Mucosa of descending colon (tissue), 3 donors: ENCODE measurements at regions not wholly inside any gene's neighbourhood (a gene's known extent, or its start where the extent isn't known, plus 50 kb on each side); places are given as distances from the start of the nearest gene placed in this dataset.

ENCODE experiments used
- ATAC-seq: fragments of 200-7000 bp; cut with Tn5 transposase; one replicate; pipeline ENCODE4 v1.9.1; 2020; ENCODE audit warnings: mild to moderate bottlenecking, moderate library complexity
- DNase-seq, 3 donors: peaks; one replicate each; pipeline ENCODE4 v3.0.0-alpha.2; 2020
- H3K36me3 ChIP-seq: fragments of 200-600 bp; one replicate; pipeline ENCODE4 v1.8.0; 2021; ENCODE audit warnings: low read depth, mild to moderate bottlenecking
- H3K4me1 ChIP-seq: fragments of 200-600 bp; one replicate; pipeline ENCODE4 v1.8.0; 2021; ENCODE audit warnings: low read depth, mild to moderate bottlenecking
- H3K4me3 ChIP-seq: fragments of 200-600 bp; one replicate; pipeline ENCODE4 v1.8.0; 2021; ENCODE audit warnings: mild to moderate bottlenecking
- H3K9me3 ChIP-seq: fragments of 200-600 bp; one replicate; pipeline ENCODE4 v1.8.0; 2021; ENCODE audit warnings: mild to moderate bottlenecking
- CTCF ChIP-seq: fragments of 200-600 bp; IDR thresholded peaks from one replicate; pipeline ENCODE4 v1.8.0; 2022; ENCODE audit warnings: antibody characterized with exemption, mild to moderate bottlenecking
- intact Hi-C, 2 donors: fragments of 100-400 bp; cut with DNase I in 1 of 2; cut with micrococcal nuclease in 1 of 2; formaldehyde crosslinking; loops; one replicate each; pipeline versions ENCODE4 v1.11.0 to v1.11.1; 2022; cut with DNase I, micrococcal nuclease
- donor health status: DM: no; HTN: no; CAD: no; lungs with moderate emphysema.
- donor health status: DM: no; HTN: no; CAD: no.
- donor health status: DM: no; HTN: yes; CAD: no.

- no peak overlapping the region for H3K4me3 ChIP-seq
- H3K36me3 ChIP-seq = no peaks in the 10 kb centered on the region
- H3K9me3 ChIP-seq = no peaks in the 10 kb centered on the region
- intact Hi-C loops = no loop called here
- no peak for TF ChIP-seq CTCF
- DNase-seq = no peak
- H3K4me1 ChIP-seq = no peaks in the 10 kb centered on the region
- ATAC-seq = no peak
Observed at GRCh38 chr9:24462951-24463350, 82.7 kb downstream of the IZUMO3 start.

GRCh38 chr9:24460781-24461180 lies 84.9 kb downstream of the IZUMO3 start:
- DNase-seq (no peak), ATAC-seq (no peak)
- Histone ChIP-seq H3K36me3 (no peaks in the 10 kb centered on the region), H3K9me3 (no peaks in the 10 kb centered on the region), H3K4me3 (no peak overlapping the region), H3K4me1 (no peaks in the 10 kb centered on the region)
- no peak for TF ChIP-seq CTCF
- intact Hi-C loops = no loop called here

- no peak for TF ChIP-seq CTCF
- Histone ChIP-seq H3K36me3 (no peaks in the 10 kb centered on the region), H3K4me3 (no peak overlapping the region), H3K4me1 (no peaks in the 10 kb centered on the region), H3K9me3 (no peaks in the 10 kb centered on the region)
- DNase-seq = no peak
- ATAC-seq = no peak
- intact Hi-C loops = no loop called here
Observed at GRCh38 chr9:24459953-24460352, 85.7 kb downstream of the IZUMO3 start.

GRCh38 chr9:24451346-24451745 lies 94.4 kb downstream of the IZUMO3 start:
- no peaks in the 10 kb centered on the region for H3K36me3 ChIP-seq
- no peak for TF ChIP-seq CTCF
- no peaks in the 10 kb centered on the region for H3K4me1 ChIP-seq
- no peaks in the 10 kb centered on the region for H3K9me3 ChIP-seq
- DNase-seq = no peak
- H3K4me3 ChIP-seq = no peak overlapping the region
- intact Hi-C loops = no loop called here
- no peak for ATAC-seq

- TF ChIP-seq CTCF = no peak
- H3K4me1 ChIP-seq = no peaks in the 10 kb centered on the region
- H3K36me3 ChIP-seq = no peaks in the 10 kb centered on the region
- no peak for ATAC-seq
- intact Hi-C loops = no loop called here
- no peak for DNase-seq
- H3K4me3 ChIP-seq = no peak overlapping the region
- H3K9me3 ChIP-seq = no peaks in the 10 kb centered on the region
Observed at GRCh38 chr9:24449976-24450375, 95.7 kb downstream of the IZUMO3 start.

- intact Hi-C loops = loop anchor here in 1 of 2 donors (10.0 kb wide), 1 partner anchor 95 kb away; no protein-coding TSS in a partner anchor
- no peak for TF ChIP-seq CTCF
- no peak for ATAC-seq
- Histone ChIP-seq H3K9me3 (no peaks in the 10 kb centered on the region), H3K36me3 (no peaks in the 10 kb centered on the region), H3K4me1 (no peaks in the 10 kb centered on the region), H3K4me3 (no peak overlapping the region)
- DNase-seq = no peak
Observed at GRCh38 chr9:24439456-24439855, 106.2 kb downstream of the IZUMO3 start.
